MM.1S (cell line): ENCODE measurements at regions not wholly inside any gene's neighbourhood (a gene's known extent, or its start where the extent isn't known, plus 50 kb on each side); places are given as distances from the start of the nearest gene placed in this dataset.

Experiments
- EZH2 ChIP-seq: fragments of 300-600 bp; sonication (generic); optimal IDR thresholded peaks from 2 replicates; pipeline ENCODE3; 2017; ENCODE audit warnings: low read depth, mild to moderate bottlenecking, antibody characterized with exemption, low read length, mixed read lengths
- EZH2phosphoT487 ChIP-seq: fragments of 300-600 bp; sonication (generic); IDR thresholded peaks from 2 replicates; pipeline ENCODE4 v1.6.1; 2018; ENCODE audit warnings: antibody characterized with exemption, low read length
- TF ChIP-seq, protein P1 (sequence below): fragments of 300-600 bp; sonication (generic); IDR thresholded peaks from 2 replicates; pipeline ENCODE4 v1.5.1; 2016; ENCODE audit warnings: antibody characterized with exemption, low read length, mixed read lengths

DNA sequence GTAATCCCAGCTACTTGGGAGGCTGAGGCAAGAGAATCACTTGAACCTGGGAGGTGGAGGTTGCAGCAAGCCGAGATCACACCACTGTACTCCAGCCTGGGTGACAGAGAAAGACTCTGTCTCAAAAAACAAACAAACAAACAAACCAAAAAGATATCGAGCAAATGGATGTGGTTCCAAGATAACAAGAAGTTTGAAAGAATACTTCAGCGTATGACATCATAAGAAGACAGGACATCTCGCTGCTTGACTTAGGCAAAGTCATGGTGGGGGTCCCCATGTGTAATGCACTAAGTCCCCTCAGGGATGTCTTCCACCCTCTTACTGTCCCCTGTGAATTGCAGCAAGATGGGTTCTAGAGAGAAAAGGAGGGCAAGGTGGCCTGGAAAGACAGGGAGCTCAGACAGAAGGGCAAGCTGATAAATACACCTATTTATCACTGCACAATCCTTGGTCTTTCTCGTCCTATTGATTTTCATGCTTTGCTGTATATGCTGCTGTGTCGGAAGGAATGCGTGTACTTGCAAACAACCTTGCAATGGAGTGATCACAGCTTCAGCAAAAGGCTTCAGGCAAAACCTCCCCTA, 115.0 kb downstream of the BDH1 start:
- TF ChIP-seq, protein P1, sequence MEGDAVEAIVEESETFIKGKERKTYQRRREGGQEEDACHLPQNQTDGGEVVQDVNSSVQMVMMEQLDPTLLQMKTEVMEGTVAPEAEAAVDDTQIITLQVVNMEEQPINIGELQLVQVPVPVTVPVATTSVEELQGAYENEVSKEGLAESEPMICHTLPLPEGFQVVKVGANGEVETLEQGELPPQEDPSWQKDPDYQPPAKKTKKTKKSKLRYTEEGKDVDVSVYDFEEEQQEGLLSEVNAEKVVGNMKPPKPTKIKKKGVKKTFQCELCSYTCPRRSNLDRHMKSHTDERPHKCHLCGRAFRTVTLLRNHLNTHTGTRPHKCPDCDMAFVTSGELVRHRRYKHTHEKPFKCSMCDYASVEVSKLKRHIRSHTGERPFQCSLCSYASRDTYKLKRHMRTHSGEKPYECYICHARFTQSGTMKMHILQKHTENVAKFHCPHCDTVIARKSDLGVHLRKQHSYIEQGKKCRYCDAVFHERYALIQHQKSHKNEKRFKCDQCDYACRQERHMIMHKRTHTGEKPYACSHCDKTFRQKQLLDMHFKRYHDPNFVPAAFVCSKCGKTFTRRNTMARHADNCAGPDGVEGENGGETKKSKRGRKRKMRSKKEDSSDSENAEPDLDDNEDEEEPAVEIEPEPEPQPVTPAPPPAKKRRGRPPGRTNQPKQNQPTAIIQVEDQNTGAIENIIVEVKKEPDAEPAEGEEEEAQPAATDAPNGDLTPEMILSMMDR: no peak
- TF ChIP-seq EZH2 (no peak), EZH2phosphoT487 (no peak)
